CD14-positive monocyte (primary cell): ENCODE measurements at regions not wholly inside any gene's neighbourhood (a gene's known extent, or its start where the extent isn't known, plus 50 kb on each side); places are given as distances from the start of the nearest gene placed in this dataset.

Experiments
- DNase-seq, 3 donors: peaks; one replicate each; pipeline ENCODE4 v3.0.0-alpha.2; 2011 to 2022
- H2AFZ ChIP-seq: 2 replicates; pipeline ENCODE4 v1.6.0; 2012; ENCODE audit warnings: mild to moderate bottlenecking, low read depth, low read length, inconsistent platforms; ENCODE audit not compliant: insufficient read depth, poor library complexity, severe bottlenecking
- H3K27ac ChIP-seq, 2 donors: 1 replicate in 1 of 2; 2 replicates in 1 of 2; pipeline ENCODE4 v1.5.1; 2012 to 2013; ENCODE audit warnings: low read length in 2 of 2, control low read depth in 1 of 2, inconsistent platforms in 1 of 2, low read depth in 1 of 2, mild to moderate bottlenecking in 1 of 2
- H3K27me3 ChIP-seq, 2 donors: one replicate each; pipeline versions ENCODE4 v1.6.0 to v1.6.1; 2011 to 2013; ENCODE audit warnings: low read length in 2 of 2; ENCODE audit not compliant: control insufficient read depth in 2 of 2, insufficient read depth in 2 of 2
- H3K36me3 ChIP-seq, 2 donors: replicated peaks in 1 of 2; 1 replicate in 1 of 2; 2 replicates in 1 of 2; pipeline versions ENCODE4 v1.5.1 to v1.6.1; 2012 to 2013; ENCODE audit warnings: low read length in 2 of 2, control low read depth in 1 of 2, inconsistent platforms in 1 of 2, mild to moderate bottlenecking in 1 of 2; ENCODE audit not compliant: insufficient read depth in 2 of 2, control insufficient read depth in 1 of 2
- H3K4me1 ChIP-seq, 2 donors: 1 replicate in 1 of 2; 2 replicates in 1 of 2; pipeline versions ENCODE4 v1.5.1 to v1.6.1; 2012 to 2013; ENCODE audit warnings: low read length in 2 of 2, control low read depth in 1 of 2, inconsistent platforms in 1 of 2, mild to moderate bottlenecking in 1 of 2, moderate library complexity in 1 of 2; ENCODE audit not compliant: insufficient read depth in 2 of 2, control insufficient read depth in 1 of 2
- H3K4me2 ChIP-seq: replicated peaks from 2 replicates; pipeline ENCODE3; 2012; ENCODE audit warnings: low read length, moderate library complexity, mild to moderate bottlenecking; ENCODE audit not compliant: poor library complexity, severe bottlenecking; ENCODE audit errors: extremely low read depth
- H3K4me3 ChIP-seq, 3 experiments: fragments of 200-600 bp in 1 of 3; sonication (generic) in 1 of 3; replicated peaks in 1 of 3; 1 replicate in 2 of 3; 2 replicates in 1 of 3; pipeline ENCODE4 v1.5.1; 2011 to 2013; ENCODE audit warnings: low read length in 3 of 3, mild to moderate bottlenecking in 3 of 3, control low read depth in 2 of 3, low read depth in 2 of 3, inconsistent platforms in 1 of 3, moderate library complexity in 1 of 3
- H3K79me2 ChIP-seq: 2 replicates; pipeline ENCODE4 v1.6.0; 2012; ENCODE audit warnings: mild to moderate bottlenecking, control low read depth, inconsistent platforms, low read length, moderate library complexity; ENCODE audit not compliant: insufficient read depth
- H3K9ac ChIP-seq: 2 replicates; pipeline ENCODE4 v1.6.0; 2017; ENCODE audit warnings: low read length, mild to moderate bottlenecking; ENCODE audit not compliant: insufficient read depth, poor library complexity, severe bottlenecking
- H3K9me3 ChIP-seq, 2 donors: replicated peaks in 1 of 2; 1 replicate in 1 of 2; 2 replicates in 1 of 2; pipeline versions ENCODE4 v1.5.1 to v1.6.1; 2012 to 2013; ENCODE audit warnings: low read length in 2 of 2, control low read depth in 1 of 2; ENCODE audit not compliant: control insufficient read depth in 1 of 2, insufficient read depth in 1 of 2
- H4K20me1 ChIP-seq: 2 replicates; pipeline ENCODE4 v1.6.0; 2012; ENCODE audit warnings: mild to moderate bottlenecking, low read length, control low read depth, moderate library complexity; ENCODE audit not compliant: insufficient read depth
- H3K27ac Mint-ChIP-seq, 7 donors: one replicate each; pipeline ENCODE4 v1.8.0; 2020; ENCODE audit warnings: mild to moderate bottlenecking in 7 of 7, mixed read lengths in 7 of 7, moderate library complexity in 6 of 7, inconsistent platforms in 2 of 7
- H3K27me3 Mint-ChIP-seq, 3 donors: one replicate each; pipeline ENCODE4 v1.8.0; 2021 to 2022; ENCODE audit warnings: low read depth in 3 of 3, mild to moderate bottlenecking in 3 of 3, mixed read lengths in 3 of 3, moderate library complexity in 3 of 3, inconsistent platforms in 1 of 3
- H3K36me3 Mint-ChIP-seq, 2 donors: one replicate each; pipeline ENCODE4 v1.8.0; 2020; ENCODE audit warnings: mixed read lengths in 2 of 2, inconsistent platforms in 1 of 2, mild to moderate bottlenecking in 1 of 2
- H3K4me1 Mint-ChIP-seq: one replicate; pipeline ENCODE4 v1.8.0; 2020; ENCODE audit warnings: mild to moderate bottlenecking, mixed read lengths
- H3K4me3 Mint-ChIP-seq, 2 donors: one replicate each; pipeline ENCODE4 v1.8.0; 2020; ENCODE audit warnings: mild to moderate bottlenecking in 2 of 2, mixed read lengths in 2 of 2, moderate library complexity in 1 of 2
- H3K9me3 Mint-ChIP-seq, 7 donors: one replicate each; pipeline ENCODE4 v1.8.0; 2020 to 2022; ENCODE audit warnings: mixed read lengths in 7 of 7, mild to moderate bottlenecking in 6 of 7, moderate library complexity in 6 of 7, inconsistent platforms in 2 of 7
- WGBS: methylation state at CpG from one replicate; pipeline ENCODE4 v1.1.5; 2013; ENCODE audit warnings: missing lambda C conversion rate; ENCODE audit not compliant: insufficient coverage; 5-methylcytosine and 5-hydroxymethylcytosine counted together
- intact Hi-C, 2 donors: fragments of 100-400 bp; cut with micrococcal nuclease; formaldehyde crosslinking; loops; one replicate each; pipeline versions ENCODE4 v1.15.0 to v1.15.1; 2023
- TF ChIP-seq, protein P1 (sequence below): fragments of 200-600 bp; IDR thresholded peaks from one replicate; pipeline ENCODE4 v1.8.0; 2022; ENCODE audit warnings: antibody characterized with exemption, mild to moderate bottlenecking

DNA sequence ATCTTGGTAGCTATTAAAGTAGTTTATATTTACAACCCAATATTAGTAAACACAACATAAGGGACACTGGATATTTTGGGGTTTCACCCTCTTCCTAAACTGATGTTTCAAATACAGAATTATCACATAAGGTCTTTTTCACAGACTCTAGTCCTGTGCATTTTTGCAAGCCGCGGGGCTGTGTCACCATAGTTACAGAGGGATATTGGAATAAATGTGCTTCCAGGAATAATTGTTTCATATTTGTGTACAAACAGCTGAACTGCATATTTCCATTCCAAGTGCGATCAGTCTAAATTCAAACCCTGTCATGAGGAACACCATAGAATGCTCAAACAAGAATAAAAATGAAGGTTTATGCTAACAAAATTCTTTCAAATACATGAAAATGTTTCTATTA is 762.5 kb upstream of the ARGLU1 start:
- no peaks in the 10 kb centered on the region for H3K27me3 ChIP-seq
- WGBS = no CpG with 5 or more reads among the region's 3 CpGs
- no peak overlapping the region for H3K9ac ChIP-seq
- H3K4me3 Mint-ChIP-seq = no peak overlapping the region
- no peak overlapping the region for H3K27ac Mint-ChIP-seq
- H3K79me2 ChIP-seq = no peaks in the 10 kb centered on the region
- H3K27ac ChIP-seq = no peak overlapping the region
- H4K20me1 ChIP-seq = no peaks in the 10 kb centered on the region
- intact Hi-C loops = no loop called here
- H3K4me1 ChIP-seq = no peaks in the 10 kb centered on the region
- no peaks in the 10 kb centered on the region for H3K4me1 Mint-ChIP-seq
- TF ChIP-seq, protein P1, sequence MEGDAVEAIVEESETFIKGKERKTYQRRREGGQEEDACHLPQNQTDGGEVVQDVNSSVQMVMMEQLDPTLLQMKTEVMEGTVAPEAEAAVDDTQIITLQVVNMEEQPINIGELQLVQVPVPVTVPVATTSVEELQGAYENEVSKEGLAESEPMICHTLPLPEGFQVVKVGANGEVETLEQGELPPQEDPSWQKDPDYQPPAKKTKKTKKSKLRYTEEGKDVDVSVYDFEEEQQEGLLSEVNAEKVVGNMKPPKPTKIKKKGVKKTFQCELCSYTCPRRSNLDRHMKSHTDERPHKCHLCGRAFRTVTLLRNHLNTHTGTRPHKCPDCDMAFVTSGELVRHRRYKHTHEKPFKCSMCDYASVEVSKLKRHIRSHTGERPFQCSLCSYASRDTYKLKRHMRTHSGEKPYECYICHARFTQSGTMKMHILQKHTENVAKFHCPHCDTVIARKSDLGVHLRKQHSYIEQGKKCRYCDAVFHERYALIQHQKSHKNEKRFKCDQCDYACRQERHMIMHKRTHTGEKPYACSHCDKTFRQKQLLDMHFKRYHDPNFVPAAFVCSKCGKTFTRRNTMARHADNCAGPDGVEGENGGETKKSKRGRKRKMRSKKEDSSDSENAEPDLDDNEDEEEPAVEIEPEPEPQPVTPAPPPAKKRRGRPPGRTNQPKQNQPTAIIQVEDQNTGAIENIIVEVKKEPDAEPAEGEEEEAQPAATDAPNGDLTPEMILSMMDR = no peak
- no peak overlapping the region for H3K4me3 ChIP-seq
- H3K9me3 Mint-ChIP-seq = peaks cover 0 to 6% (median under 1%) of the 10 kb centered on the region in 7 donors
- no peaks in the 10 kb centered on the region for H3K36me3 Mint-ChIP-seq
- no peaks in the 10 kb centered on the region for H3K36me3 ChIP-seq
- no peak overlapping the region for H2AFZ ChIP-seq
- H3K4me2 ChIP-seq = no peak overlapping the region
- no peak for DNase-seq
- H3K9me3 ChIP-seq = no peaks in the 10 kb centered on the region
- peaks cover 0 to 1% (median 0%) of the 10 kb centered on the region in 3 donors for H3K27me3 Mint-ChIP-seq

DNA sequence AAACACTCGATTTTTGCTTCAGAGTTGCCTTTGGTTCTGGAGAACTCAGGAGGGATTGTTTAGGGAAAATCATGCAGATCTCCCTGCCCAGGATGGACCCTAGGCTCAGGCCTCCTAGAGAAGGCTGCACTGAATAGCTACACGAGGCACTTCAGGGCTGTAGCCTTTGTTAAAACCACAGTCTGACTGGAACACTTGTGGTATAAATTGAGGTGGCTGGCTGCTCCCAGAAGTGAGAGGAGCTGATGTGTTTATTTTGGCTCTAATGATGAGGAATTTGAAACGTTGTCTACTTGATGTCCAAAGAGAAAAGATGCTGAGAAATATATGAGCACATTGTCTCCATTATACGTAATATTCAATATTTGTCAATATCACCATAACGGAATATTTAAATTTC is 762.1 kb upstream of the ARGLU1 start:
- H3K36me3 Mint-ChIP-seq = no peaks in the 10 kb centered on the region
- peaks cover 0 to 2% (median 0%) of the 10 kb centered on the region in 3 donors for H3K27me3 Mint-ChIP-seq
- no peak overlapping the region for H3K9ac ChIP-seq
- H3K4me3 ChIP-seq = no peak overlapping the region
- no peak overlapping the region for H3K4me3 Mint-ChIP-seq
- H3K27me3 ChIP-seq = no peaks in the 10 kb centered on the region
- H3K79me2 ChIP-seq = no peaks in the 10 kb centered on the region
- no peak overlapping the region for H2AFZ ChIP-seq
- no peak for DNase-seq
- peaks cover 0 to 7% (median 2%) of the 10 kb centered on the region in 7 donors for H3K9me3 Mint-ChIP-seq
- H3K4me1 ChIP-seq = no peaks in the 10 kb centered on the region
- intact Hi-C loops = no loop called here
- no peaks in the 10 kb centered on the region for H3K36me3 ChIP-seq
- no peaks in the 10 kb centered on the region for H4K20me1 ChIP-seq
- H3K27ac Mint-ChIP-seq = no peak overlapping the region
- H3K4me2 ChIP-seq = no peak overlapping the region
- no peak overlapping the region for H3K27ac ChIP-seq
- TF ChIP-seq, protein P1 = no peak
- no peaks in the 10 kb centered on the region for H3K4me1 Mint-ChIP-seq
- H3K9me3 ChIP-seq = no peaks in the 10 kb centered on the region
- WGBS = 60% methylated on average over 2 of the region's 5 CpGs
